ENCODE measurements at regions not wholly inside any gene's neighbourhood (a gene's known extent, or its start where the extent isn't known, plus 50 kb on each side); places are given as distances from the start of the nearest gene placed in this dataset.

GRCh38 chr22:22352371-22352999, 107.9 kb downstream of the VPREB1 start:
- Histone ChIP-seq H3K4me1 (ENCODE audit: control insufficient read depth in 4 of 4, insufficient read depth in 4 of 4, low read length in 3 of 4) (no peaks in the 10 kb centered on the region), H3K27ac (ENCODE audit: low read depth in 1 of 2, low read length in 2 of 2) (no peak overlapping the region), H3K4me3 (ENCODE audit: low read depth in 1 of 3, low read length in 3 of 3) (no peak overlapping the region), H3K27me3 (ENCODE audit: control insufficient read depth in 4 of 4, insufficient read depth in 4 of 4, low read length in 3 of 4) (peaks cover 0 to 4% (median 0%) of the 10 kb centered on the region in 4 donors), H3K9me3 (ENCODE audit: control insufficient read depth in 4 of 4, low read length in 3 of 4) (no peaks in the 10 kb centered on the region), H3K9ac (ENCODE audit: low read depth in 1 of 2, low read length in 2 of 2) (no peak overlapping the region), H3K36me3 (ENCODE audit: control insufficient read depth in 4 of 4, insufficient read depth in 3 of 4, low read depth in 1 of 4, low read length in 3 of 4) (no peaks in the 10 kb centered on the region)
- WGBS, result 65% methylated on average over 5 of the region's 5 CpGs
- TF ChIP-seq, protein P1, sequence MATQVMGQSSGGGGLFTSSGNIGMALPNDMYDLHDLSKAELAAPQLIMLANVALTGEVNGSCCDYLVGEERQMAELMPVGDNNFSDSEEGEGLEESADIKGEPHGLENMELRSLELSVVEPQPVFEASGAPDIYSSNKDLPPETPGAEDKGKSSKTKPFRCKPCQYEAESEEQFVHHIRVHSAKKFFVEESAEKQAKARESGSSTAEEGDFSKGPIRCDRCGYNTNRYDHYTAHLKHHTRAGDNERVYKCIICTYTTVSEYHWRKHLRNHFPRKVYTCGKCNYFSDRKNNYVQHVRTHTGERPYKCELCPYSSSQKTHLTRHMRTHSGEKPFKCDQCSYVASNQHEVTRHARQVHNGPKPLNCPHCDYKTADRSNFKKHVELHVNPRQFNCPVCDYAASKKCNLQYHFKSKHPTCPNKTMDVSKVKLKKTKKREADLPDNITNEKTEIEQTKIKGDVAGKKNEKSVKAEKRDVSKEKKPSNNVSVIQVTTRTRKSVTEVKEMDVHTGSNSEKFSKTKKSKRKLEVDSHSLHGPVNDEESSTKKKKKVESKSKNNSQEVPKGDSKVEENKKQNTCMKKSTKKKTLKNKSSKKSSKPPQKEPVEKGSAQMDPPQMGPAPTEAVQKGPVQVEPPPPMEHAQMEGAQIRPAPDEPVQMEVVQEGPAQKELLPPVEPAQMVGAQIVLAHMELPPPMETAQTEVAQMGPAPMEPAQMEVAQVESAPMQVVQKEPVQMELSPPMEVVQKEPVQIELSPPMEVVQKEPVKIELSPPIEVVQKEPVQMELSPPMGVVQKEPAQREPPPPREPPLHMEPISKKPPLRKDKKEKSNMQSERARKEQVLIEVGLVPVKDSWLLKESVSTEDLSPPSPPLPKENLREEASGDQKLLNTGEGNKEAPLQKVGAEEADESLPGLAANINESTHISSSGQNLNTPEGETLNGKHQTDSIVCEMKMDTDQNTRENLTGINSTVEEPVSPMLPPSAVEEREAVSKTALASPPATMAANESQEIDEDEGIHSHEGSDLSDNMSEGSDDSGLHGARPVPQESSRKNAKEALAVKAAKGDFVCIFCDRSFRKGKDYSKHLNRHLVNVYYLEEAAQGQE (IDR thresholded peaks at IDR 0.05), result no peak
- DNase-seq (ENCODE audit: low spot score), result no peak

- H3K27me3 ChIP-seq (ENCODE audit: control insufficient read depth in 4 of 4, insufficient read depth in 4 of 4, low read length in 3 of 4), result no peaks in the 10 kb centered on the region
- H3K36me3 ChIP-seq (ENCODE audit: control insufficient read depth in 4 of 4, insufficient read depth in 3 of 4, low read depth in 1 of 4, low read length in 3 of 4), result no peaks in the 10 kb centered on the region
- 76% methylated on average over 9 of the region's 9 CpGs for WGBS
- no peaks in the 10 kb centered on the region for H3K4me1 ChIP-seq (ENCODE audit: control insufficient read depth in 4 of 4, insufficient read depth in 4 of 4, low read length in 3 of 4)
- no peak overlapping the region for H3K9ac ChIP-seq (ENCODE audit: low read depth in 1 of 2, low read length in 2 of 2)
- H3K27ac ChIP-seq (ENCODE audit: low read depth in 1 of 2, low read length in 2 of 2), result no peak overlapping the region
- no peaks in the 10 kb centered on the region for H3K9me3 ChIP-seq (ENCODE audit: control insufficient read depth in 4 of 4, low read length in 3 of 4)
- no peak overlapping the region for H3K4me3 ChIP-seq (ENCODE audit: low read depth in 1 of 3, low read length in 3 of 3)
- TF ChIP-seq JUND (IDR thresholded peaks at IDR 0.05) (no peak), HNF4G (IDR thresholded peaks at IDR 0.05) (no peak), FOXA2 (IDR thresholded peaks at IDR 0.05) (no peak), TAF1 (conservative IDR thresholded peaks at IDR 0.05) (no peak), YY1 (IDR thresholded peaks at IDR 0.05) (no peak), EGR1 (IDR thresholded peaks at IDR 0.05; ENCODE audit: low read depth in 2 of 2) (no peak), RXRA (IDR thresholded peaks at IDR 0.05) (no peak)
- TF ChIP-seq, protein P2, sequence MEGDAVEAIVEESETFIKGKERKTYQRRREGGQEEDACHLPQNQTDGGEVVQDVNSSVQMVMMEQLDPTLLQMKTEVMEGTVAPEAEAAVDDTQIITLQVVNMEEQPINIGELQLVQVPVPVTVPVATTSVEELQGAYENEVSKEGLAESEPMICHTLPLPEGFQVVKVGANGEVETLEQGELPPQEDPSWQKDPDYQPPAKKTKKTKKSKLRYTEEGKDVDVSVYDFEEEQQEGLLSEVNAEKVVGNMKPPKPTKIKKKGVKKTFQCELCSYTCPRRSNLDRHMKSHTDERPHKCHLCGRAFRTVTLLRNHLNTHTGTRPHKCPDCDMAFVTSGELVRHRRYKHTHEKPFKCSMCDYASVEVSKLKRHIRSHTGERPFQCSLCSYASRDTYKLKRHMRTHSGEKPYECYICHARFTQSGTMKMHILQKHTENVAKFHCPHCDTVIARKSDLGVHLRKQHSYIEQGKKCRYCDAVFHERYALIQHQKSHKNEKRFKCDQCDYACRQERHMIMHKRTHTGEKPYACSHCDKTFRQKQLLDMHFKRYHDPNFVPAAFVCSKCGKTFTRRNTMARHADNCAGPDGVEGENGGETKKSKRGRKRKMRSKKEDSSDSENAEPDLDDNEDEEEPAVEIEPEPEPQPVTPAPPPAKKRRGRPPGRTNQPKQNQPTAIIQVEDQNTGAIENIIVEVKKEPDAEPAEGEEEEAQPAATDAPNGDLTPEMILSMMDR (IDR thresholded peaks at IDR 0.05; ENCODE audit: low read depth, low read length, missing input control), result no peak
- no peak for DNase-seq (ENCODE audit: low spot score)
These were observed 110.7 kb downstream of the VPREB1 start for GRCh38 chr22:22355096-22355834.

GRCh38 chr22:22357024-22357883, 112.7 kb downstream of the VPREB1 start:
- no peaks in the 10 kb centered on the region for H3K27me3 ChIP-seq (ENCODE audit: control insufficient read depth in 4 of 4, insufficient read depth in 4 of 4, low read length in 3 of 4)
- peak; percentile 78 for DNase-seq (ENCODE audit: low spot score)
- no peak overlapping the region for H3K27ac ChIP-seq (ENCODE audit: low read depth in 1 of 2, low read length in 2 of 2)
- H3K9ac ChIP-seq (ENCODE audit: low read depth in 1 of 2, low read length in 2 of 2), result no peak overlapping the region
- no peak overlapping the region for H3K4me3 ChIP-seq (ENCODE audit: low read depth in 1 of 3, low read length in 3 of 3)
- H3K36me3 ChIP-seq (ENCODE audit: control insufficient read depth in 4 of 4, insufficient read depth in 3 of 4, low read depth in 1 of 4, low read length in 3 of 4), result no peaks in the 10 kb centered on the region
- WGBS, result 21% methylated on average over 14 of the region's 14 CpGs
- no peaks in the 10 kb centered on the region for H3K9me3 ChIP-seq (ENCODE audit: control insufficient read depth in 4 of 4, low read length in 3 of 4)
- no peaks in the 10 kb centered on the region for H3K4me1 ChIP-seq (ENCODE audit: control insufficient read depth in 4 of 4, insufficient read depth in 4 of 4, low read length in 3 of 4)
- no peak for TF ChIP-seq TAF1 (conservative IDR thresholded peaks at IDR 0.05)
- TF ChIP-seq, protein P1 (IDR thresholded peaks at IDR 0.05), result no peak
- TF ChIP-seq, protein P3, sequence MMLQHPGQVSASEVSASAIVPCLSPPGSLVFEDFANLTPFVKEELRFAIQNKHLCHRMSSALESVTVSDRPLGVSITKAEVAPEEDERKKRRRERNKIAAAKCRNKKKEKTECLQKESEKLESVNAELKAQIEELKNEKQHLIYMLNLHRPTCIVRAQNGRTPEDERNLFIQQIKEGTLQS (IDR thresholded peaks at IDR 0.05), result no peak
- no peak for TF ChIP-seq NR2F2 (IDR thresholded peaks at IDR 0.05)
- TF ChIP-seq FOXA2 (IDR thresholded peaks at IDR 0.05), result no peak
- no peak for TF ChIP-seq FOXA1 (IDR thresholded peaks at IDR 0.05)
- TF ChIP-seq, protein P2 (IDR thresholded peaks at IDR 0.05; ENCODE audit: low read depth, low read length, missing input control), result peak; percentile 71
- no peak for TF ChIP-seq EGR1 (IDR thresholded peaks at IDR 0.05; ENCODE audit: low read depth in 2 of 2)
